Renal cortex interstitium (tissue), 11 donors: ENCODE measurements at regions not wholly inside any gene's neighbourhood (a gene's known extent, or its start where the extent isn't known, plus 50 kb on each side); places are given as distances from the start of the nearest gene placed in this dataset.
"Not testable (repeated sequence)": the region's sequence is repeated elsewhere in the genome, so short reads cannot be mapped to it uniquely, and the experiment has no call there.

Experiments
- DNase-seq, 11 donors: peaks; one replicate each; pipeline ENCODE4 v3.0.0-alpha.2; 2013; ENCODE audit warnings: low read depth in 9 of 11, low spot score in 4 of 11; ENCODE audit errors: extremely low read depth in 1 of 11

DNA sequence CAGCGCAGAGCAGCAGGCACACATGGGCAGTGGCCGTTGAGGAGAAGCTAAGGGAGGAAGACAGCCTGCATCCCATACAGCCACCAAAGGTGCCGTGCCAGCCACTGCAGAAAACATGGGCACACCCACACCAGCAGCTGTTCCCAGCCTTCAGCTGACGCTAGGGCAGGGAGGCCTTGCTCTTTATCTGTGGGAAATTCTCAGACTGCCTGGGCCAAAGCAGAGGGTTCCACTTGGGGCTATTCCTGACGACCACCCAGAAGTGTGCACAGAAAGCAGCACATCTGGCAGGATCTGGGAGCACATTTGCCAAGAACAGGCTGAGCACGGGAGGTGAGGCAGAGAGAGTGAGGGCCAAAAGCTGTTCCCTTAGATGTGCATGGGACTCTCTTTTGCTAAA lies 101.3 kb upstream of the SOX11 start:
- DNase-seq = no peak

- no peak for DNase-seq
Measured at GRCh38 chr2:5592916-5593315, 99.3 kb upstream of the SOX11 start.

GRCh38 chr2:5594249-5594695 lies 97.9 kb upstream of the SOX11 start:
- DNase-seq = no peak

GRCh38 chr2:5596868-5597267 lies 95.3 kb upstream of the SOX11 start:
- no peak for DNase-seq

DNA sequence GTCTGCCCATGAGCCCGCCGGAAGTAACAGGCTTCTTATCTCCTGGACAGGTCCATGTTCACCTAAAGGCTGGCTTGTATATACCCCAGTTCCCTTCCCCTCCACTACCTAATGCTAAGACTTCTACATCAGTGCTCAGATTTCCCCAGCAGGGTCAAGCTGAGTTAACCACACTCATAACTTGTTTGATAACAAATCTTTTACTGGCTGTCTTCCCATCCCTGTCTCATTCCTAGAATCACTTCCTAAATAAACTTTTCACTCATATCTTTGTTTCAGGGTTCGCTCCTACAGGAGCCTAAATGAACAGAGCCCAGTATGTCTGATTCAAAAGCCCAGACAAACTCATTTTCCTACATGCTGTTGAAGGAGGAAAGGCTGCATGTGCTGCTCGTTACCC lies 94.0 kb upstream of the SOX11 start:
- DNase-seq = no peak

DNA sequence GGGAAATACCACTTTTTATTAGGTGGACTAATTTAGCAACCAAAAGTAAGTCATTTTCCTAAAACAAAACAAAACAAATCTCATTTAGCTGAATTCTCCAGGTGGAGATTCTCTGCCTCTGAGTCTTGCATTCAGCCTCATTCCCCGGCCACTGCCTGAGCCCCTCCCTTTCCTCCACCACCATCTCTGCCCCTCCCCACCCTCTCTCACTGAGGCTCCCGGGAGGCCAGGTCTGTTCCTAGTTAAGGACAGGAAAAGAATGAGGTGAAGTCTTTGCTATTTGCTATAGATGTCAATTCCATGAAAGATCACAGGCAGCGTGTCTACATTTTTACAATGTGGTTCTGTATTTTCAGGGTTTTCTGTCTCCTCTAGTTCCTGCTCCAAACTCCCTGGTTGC lies 83.0 kb upstream of the SOX11 start:
- no peak for DNase-seq

DNA sequence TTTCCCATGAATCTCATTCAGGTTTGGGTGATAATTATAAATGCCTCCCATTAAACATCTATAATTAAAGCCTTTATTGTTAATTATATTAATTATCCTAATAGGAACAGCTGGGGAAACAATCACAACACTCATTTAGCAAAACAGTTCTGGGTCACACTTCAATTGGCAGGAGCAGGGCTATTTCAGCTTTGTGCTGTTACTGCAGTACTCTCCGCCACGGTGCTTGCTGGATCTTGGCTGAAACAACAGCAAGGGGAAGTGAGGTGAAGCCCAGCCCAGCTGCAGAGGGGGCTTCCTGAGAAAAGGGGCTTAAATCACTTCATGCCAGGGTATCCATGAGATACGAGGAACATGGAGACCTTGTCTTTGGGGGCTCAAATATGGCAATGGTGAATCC lies 79.5 kb upstream of the SOX11 start:
- no peak for DNase-seq

DNA sequence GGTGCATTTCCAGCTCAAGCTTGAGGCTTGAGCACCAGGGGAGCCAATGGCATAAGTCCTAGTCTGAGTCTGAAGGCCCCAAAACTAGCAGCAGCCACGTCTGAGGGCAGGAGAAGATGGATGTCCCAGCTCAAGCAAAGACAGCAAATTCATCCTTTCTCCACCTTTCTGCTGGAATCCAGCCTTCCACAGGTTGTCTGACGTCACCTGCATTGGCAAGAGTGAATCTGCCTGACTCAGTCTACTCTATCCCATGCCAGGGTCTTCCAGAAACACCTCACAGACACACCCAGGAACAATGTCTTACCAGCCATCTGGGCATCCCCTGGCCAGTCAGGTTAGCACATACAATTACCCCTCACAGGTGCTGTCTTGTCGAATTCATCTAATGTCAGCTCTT lies 76.2 kb upstream of the SOX11 start:
- DNase-seq = no peak

DNA sequence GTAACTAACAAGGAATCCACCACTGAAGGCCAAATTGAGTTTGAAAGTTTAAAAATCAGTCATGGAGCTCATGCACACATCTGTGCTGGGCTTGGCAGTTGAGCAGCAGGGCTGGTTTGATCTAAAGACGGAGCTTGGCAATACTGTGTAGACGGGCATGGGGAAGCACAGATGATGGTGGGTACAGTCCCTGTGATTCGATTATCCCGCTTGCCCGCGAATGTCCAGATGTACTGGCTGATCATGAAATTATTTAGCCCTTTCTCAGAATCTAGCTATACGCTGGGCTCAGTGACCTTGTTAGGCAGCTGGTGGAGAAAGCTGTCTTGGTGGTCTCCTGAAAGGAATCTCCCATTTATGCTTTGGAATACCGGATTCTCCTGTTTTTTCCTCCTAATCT lies 74.8 kb upstream of the SOX11 start:
- DNase-seq = no peak

DNA sequence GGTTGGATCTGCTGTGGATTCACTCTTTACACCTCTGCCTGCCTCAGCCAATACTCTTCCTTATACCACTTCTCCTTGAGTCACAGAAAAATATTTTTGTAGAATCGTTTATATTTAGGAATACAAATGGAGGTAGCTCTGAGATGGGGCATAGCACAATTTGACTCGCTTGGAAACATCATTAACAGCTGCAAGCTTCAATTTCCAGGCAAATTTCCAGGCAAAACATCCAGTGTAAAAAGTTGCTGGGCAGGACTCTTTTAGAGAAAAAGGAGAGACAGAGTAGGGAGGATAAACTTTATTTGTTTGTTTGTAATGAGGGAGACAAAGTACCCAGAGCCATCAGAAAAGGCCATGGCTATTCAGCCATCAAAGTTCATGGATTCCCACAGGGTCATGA lies 74.4 kb upstream of the SOX11 start:
- peak in 1 of 11 donors; percentile 21 for DNase-seq

GRCh38 chr2:5618271-5618670 lies 73.9 kb upstream of the SOX11 start:
- DNase-seq = no peak

DNA sequence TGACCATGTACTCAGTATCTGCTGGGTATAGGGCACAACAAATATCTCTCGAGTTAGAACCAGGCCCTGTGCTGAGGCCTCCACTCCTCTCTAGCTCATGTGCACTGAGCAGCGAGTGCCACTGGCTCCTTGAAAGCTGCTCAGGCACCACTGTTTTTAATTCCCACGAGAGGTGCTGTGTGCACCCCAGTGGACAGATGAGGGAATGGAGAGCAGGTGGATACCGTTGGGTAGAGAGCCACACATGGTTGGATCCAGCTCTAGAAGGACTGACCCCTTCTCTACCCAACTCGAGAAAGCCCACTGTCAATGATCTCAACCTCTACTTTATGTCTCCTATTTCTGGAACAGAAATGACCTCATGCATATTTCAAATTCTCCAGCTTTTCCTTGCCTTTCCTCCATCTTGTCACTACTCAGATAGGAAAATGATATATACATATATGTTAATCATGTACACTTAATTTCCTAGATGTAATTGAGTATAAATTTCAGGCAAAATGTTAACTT lies 66.6 kb upstream of the SOX11 start:
- not testable (repeated sequence) for DNase-seq

GRCh38 chr2:5628484-5628883 lies 63.7 kb upstream of the SOX11 start:
- not testable (repeated sequence) for DNase-seq

- DNase-seq = not testable (repeated sequence)
Measured at GRCh38 chr2:5629510-5629909, 62.7 kb upstream of the SOX11 start.

DNA sequence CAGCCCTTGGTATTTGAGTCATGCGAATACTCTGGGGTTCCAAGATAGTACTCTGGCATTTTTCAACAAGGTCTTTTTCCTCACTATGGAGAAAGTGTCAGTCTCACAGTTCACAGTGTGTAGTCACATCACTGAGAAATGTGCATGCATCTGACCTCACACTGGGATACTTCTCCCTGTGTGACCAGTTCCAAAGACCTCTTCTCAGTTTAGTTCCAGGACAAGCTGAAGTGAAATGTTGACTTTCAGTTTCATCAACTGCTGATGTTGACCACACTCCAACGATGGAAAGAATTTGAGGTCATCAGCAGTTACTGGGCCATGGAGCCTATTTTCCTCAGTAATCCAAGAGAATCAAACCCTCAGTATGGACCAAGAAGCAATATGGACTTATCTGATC lies 55.1 kb upstream of the SOX11 start:
- DNase-seq = not testable (repeated sequence)
